HCT116 (cell line): ENCODE measurements at regions not wholly inside any gene's neighbourhood (a gene's known extent, or its start where the extent isn't known, plus 50 kb on each side); places are given as distances from the start of the nearest gene placed in this dataset.

ENCODE experiments used
- ATAC-seq: fragments of 200-7000 bp; cut with Tn5 transposase; 2 replicates; pipeline ENCODE4 v1.9.1; 2020; ENCODE audit warnings: mild to moderate bottlenecking, moderate library complexity
- BruUV-seq: library from RNA; stranded (reverse); fragments of 400-500 nt; replicated peaks from 2 replicates; lab custom pipeline; 2021; lab: Mats Ljungman, UMichigan
- CTCF ChIA-PET: fragments of 300-600 bp; sonication (Branson Sonifier 250); formaldehyde crosslinking; loops from one replicate; lab custom pipeline; 2021; ENCODE audit warnings: antibody characterized with exemption; lab: Charles Lee
- POLR2A ChIA-PET: fragments of 300-600, 350-600 bp; sonication (Branson Sonifier 250); formaldehyde crosslinking; loops from one replicate; lab custom pipeline; 2021; ENCODE audit warnings: antibody characterized with exemption; lab: Charles Lee
- RAD21 ChIA-PET, 2 experiments: fragments of 300-600 bp; sonication (Branson Sonifier 250); formaldehyde crosslinking; loops; one replicate each; lab custom pipeline; 2023; ENCODE audit warnings: low total read pairs in 2 of 2; ENCODE audit not compliant: uncharacterized antibody in 2 of 2, unreplicated experiment in 2 of 2, low non-redundant PET in 1 of 2; lab: Charles Lee
- DNase-seq: peaks from one replicate; pipeline ENCODE4 v3.0.0-alpha.2; 2010; ENCODE audit warnings: low read depth, low spot score
- H2AFZ ChIP-seq: fragments of 200-600 bp; shearing (Covaris generic), sonication (generic); 2 replicates; pipeline ENCODE4 v1.6.1; 2017; ENCODE audit warnings: low read depth, mixed run types, mixed read lengths, antibody characterized with exemption, low read length; ENCODE audit not compliant: poor library complexity, severe bottlenecking
- H3K27ac ChIP-seq: 2 replicates; pipeline ENCODE4 v1.5.1; 2012; ENCODE audit warnings: low read depth, low read length
- H3K27me3 ChIP-seq: fragments of 200-600 bp; sonication (generic); 2 replicates; pipeline ENCODE4 v1.6.1; 2016; ENCODE audit warnings: mixed run types, low read length, mixed read lengths; ENCODE audit not compliant: insufficient read depth
- H3K36me3 ChIP-seq, 2 experiments: fragments of 200-500 bp in 1 of 2; fragments of 200-600 bp in 1 of 2; sonication (Bioruptor generic) in 1 of 2; sonication (generic) in 1 of 2; 2 replicates each; pipeline versions ENCODE4 v1.5.1 to v1.6.1; 2014 to 2016; ENCODE audit warnings: low read length in 2 of 2, inconsistent platforms in 1 of 2, mixed read lengths in 1 of 2, mixed run types in 1 of 2; ENCODE audit not compliant: insufficient read depth in 2 of 2, control insufficient read depth in 1 of 2
- H3K4me1 ChIP-seq, 2 experiments: fragments of 200-600 bp in 1 of 2; sonication (generic) in 1 of 2; 2 replicates each; pipeline versions ENCODE4 v1.5.1 to v1.6.1; 2012 to 2017; ENCODE audit warnings: low read length in 2 of 2, inconsistent platforms in 1 of 2, mild to moderate bottlenecking in 1 of 2, mixed read lengths in 1 of 2, mixed run types in 1 of 2, moderate library complexity in 1 of 2; ENCODE audit not compliant: insufficient read depth in 2 of 2, control insufficient read depth in 1 of 2
- H3K4me2 ChIP-seq: fragments of 200-600 bp; sonication (generic); 2 replicates; pipeline ENCODE4 v1.6.1; 2017; ENCODE audit warnings: mixed run types, low read length, mixed read lengths
- H3K4me3 ChIP-seq, 2 experiments: fragments of 200-600 bp in 1 of 2; sonication (generic) in 1 of 2; replicated peaks in 1 of 2; 2 replicates each; pipeline ENCODE4 v1.5.1; 2011 to 2016; ENCODE audit warnings: low read length in 2 of 2, control low read depth in 1 of 2, low read depth in 1 of 2, mild to moderate bottlenecking in 1 of 2, mixed read lengths in 1 of 2, mixed run types in 1 of 2
- H3K79me2 ChIP-seq: fragments of 200-600 bp; sonication (generic); 2 replicates; pipeline ENCODE4 v1.6.1; 2017; ENCODE audit warnings: mild to moderate bottlenecking, mixed run types, low read length, moderate library complexity, mixed read lengths; ENCODE audit not compliant: insufficient read depth
- H3K9ac ChIP-seq: fragments of 200-600 bp; sonication (generic); 2 replicates; pipeline ENCODE4 v1.6.1; 2016; ENCODE audit warnings: low read length, mixed read lengths
- H3K9me2 ChIP-seq: fragments of 200-600 bp; sonication (generic), shearing (Covaris generic); 2 replicates; pipeline ENCODE4 v1.6.1; 2017; ENCODE audit warnings: mixed run types, mild to moderate bottlenecking, moderate library complexity; ENCODE audit not compliant: insufficient read depth
- H3K9me3 ChIP-seq, 2 experiments: fragments of 200-500 bp in 1 of 2; fragments of 200-600 bp in 1 of 2; sonication (Bioruptor generic) in 1 of 2; sonication (generic) in 1 of 2; 2 replicates each; pipeline ENCODE4 v1.6.1; 2014 to 2017; ENCODE audit warnings: low read length in 2 of 2, mixed read lengths in 2 of 2, inconsistent platforms in 1 of 2, low read depth in 1 of 2, mild to moderate bottlenecking in 1 of 2, mixed run types in 1 of 2, moderate library complexity in 1 of 2; ENCODE audit not compliant: control insufficient read depth in 1 of 2, insufficient read depth in 1 of 2
- H4K20me1 ChIP-seq: fragments of 200-600 bp; sonication (generic), shearing (Covaris generic); 2 replicates; pipeline ENCODE4 v1.6.1; 2017; ENCODE audit warnings: mixed run types, mild to moderate bottlenecking, moderate library complexity; ENCODE audit not compliant: insufficient read depth
- CEBPB ChIP-seq: IDR thresholded peaks from 2 replicates; pipeline ENCODE4 v1.6.1; 2012; ENCODE audit warnings: low read depth
- EGR1 ChIP-seq: IDR thresholded peaks from 2 replicates; pipeline ENCODE4 v1.6.1; 2012; ENCODE audit warnings: low read depth
- ELF1 ChIP-seq: IDR thresholded peaks from 2 replicates; pipeline ENCODE4 v1.6.1; 2012; ENCODE audit warnings: low read depth, borderline replicate concordance
- EZH2phosphoT487 ChIP-seq: fragments of 200-600 bp; IDR thresholded peaks from 2 replicates; pipeline ENCODE4 v1.6.1; 2018; ENCODE audit warnings: antibody characterized with exemption, borderline replicate concordance
- RAD21 ChIP-seq: IDR thresholded peaks from 2 replicates; pipeline ENCODE4 v1.6.1; 2012; ENCODE audit warnings: low read depth, mild to moderate bottlenecking
- REST ChIP-seq: IDR thresholded peaks from 2 replicates; pipeline ENCODE4 v1.6.1; 2012; ENCODE audit warnings: low read depth
- SP1 ChIP-seq: IDR thresholded peaks from 2 replicates; pipeline ENCODE4 v1.6.1; 2012; ENCODE audit warnings: low read depth
- ZFX ChIP-seq: fragments of 450-650 bp; IDR thresholded peaks from 2 replicates; pipeline ENCODE4 v1.6.1; 2017
- intact Hi-C: fragments of 100-400 bp; cut with micrococcal nuclease; formaldehyde crosslinking; loops from 2 replicates; pipeline ENCODE4 v1.10.0; 2022
- TF ChIP-seq, protein P1 (sequence below): IDR thresholded peaks from 2 replicates; pipeline ENCODE4 v1.6.1; 2011; ENCODE audit warnings: mild to moderate bottlenecking, low read length, moderate library complexity; ENCODE audit not compliant: insufficient replicate concordance; ENCODE audit errors: extremely low read depth
- TF ChIP-seq, protein P2 (sequence below), 3 experiments: fragments of 200-600 bp in 1 of 3; sonication (generic) in 1 of 3; IDR thresholded peaks in 2 of 3; conservative IDR thresholded peaks in 1 of 3; 2 replicates each; pipeline ENCODE4 v1.5.1; 2012 to 2017; ENCODE audit warnings: low read depth in 2 of 3, low read length in 2 of 3, antibody characterized with exemption in 1 of 3, borderline replicate concordance in 1 of 3, control low read depth in 1 of 3, mild to moderate bottlenecking in 1 of 3, mixed read lengths in 1 of 3, mixed run types in 1 of 3, moderate library complexity in 1 of 3; ENCODE audit not compliant: insufficient read depth in 1 of 3
- TF ChIP-seq, protein P3 (sequence below): IDR thresholded peaks from 2 replicates; pipeline ENCODE4 v1.6.1; 2012

DNA sequence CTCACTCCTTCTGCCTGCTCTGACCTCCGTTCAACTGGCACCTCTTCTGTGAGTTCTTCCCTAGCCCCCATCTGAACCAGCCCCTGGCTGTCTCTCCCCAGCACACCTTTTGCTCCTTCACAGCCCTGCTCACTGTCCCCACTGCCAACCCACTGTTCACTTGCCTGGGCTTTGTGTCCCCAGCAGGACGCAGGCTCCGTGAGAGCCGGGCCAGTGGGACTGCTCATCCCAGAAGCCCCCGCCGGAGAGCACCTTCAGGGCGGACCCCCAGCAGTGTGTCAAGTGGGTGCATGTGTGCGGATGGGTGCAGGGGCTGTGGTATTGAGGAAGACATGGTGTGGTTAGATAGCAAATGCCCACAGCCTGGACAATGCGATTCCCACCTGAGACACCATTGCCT, 148.4 kb upstream of the RNF32 start:
- CTCF ChIA-PET = no interaction called here

More for the DNA sequence above, 148.4 kb upstream of the RNF32 start:
- BruUV-seq = no TSS peak
- Histone ChIP-seq H4K20me1 (no peaks in the 10 kb centered on the region), H3K9me2 (no peaks in the 10 kb centered on the region), H3K36me3 (no peaks in the 10 kb centered on the region), H3K27me3 (no peaks in the 10 kb centered on the region; the same call in 1 of the 2 replicates), H2AFZ (no peak overlapping the region), H3K4me2 (no peak overlapping the region), H3K9ac (no peak overlapping the region), H3K27ac (no peak overlapping the region), H3K9me3 (no peaks in the 10 kb centered on the region), H3K4me1 (no peaks in the 10 kb centered on the region), H3K79me2 (no peaks in the 10 kb centered on the region), H3K4me3 (no peak overlapping the region)
- ChIA-PET POLR2A (no interaction called here), RAD21 (no interaction called here)
- TF ChIP-seq ZFX (no peak), SP1 (no peak), RAD21 (no peak), EZH2phosphoT487 (no peak), CEBPB (no peak), REST (no peak), EGR1 (no peak), ELF1 (no peak)
- TF ChIP-seq, protein P1, sequence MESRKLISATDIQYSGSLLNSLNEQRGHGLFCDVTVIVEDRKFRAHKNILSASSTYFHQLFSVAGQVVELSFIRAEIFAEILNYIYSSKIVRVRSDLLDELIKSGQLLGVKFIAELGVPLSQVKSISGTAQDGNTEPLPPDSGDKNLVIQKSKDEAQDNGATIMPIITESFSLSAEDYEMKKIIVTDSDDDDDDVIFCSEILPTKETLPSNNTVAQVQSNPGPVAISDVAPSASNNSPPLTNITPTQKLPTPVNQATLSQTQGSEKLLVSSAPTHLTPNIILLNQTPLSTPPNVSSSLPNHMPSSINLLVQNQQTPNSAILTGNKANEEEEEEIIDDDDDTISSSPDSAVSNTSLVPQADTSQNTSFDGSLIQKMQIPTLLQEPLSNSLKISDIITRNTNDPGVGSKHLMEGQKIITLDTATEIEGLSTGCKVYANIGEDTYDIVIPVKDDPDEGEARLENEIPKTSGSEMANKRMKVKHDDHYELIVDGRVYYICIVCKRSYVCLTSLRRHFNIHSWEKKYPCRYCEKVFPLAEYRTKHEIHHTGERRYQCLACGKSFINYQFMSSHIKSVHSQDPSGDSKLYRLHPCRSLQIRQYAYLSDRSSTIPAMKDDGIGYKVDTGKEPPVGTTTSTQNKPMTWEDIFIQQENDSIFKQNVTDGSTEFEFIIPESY = no peak
- TF ChIP-seq, protein P2, sequence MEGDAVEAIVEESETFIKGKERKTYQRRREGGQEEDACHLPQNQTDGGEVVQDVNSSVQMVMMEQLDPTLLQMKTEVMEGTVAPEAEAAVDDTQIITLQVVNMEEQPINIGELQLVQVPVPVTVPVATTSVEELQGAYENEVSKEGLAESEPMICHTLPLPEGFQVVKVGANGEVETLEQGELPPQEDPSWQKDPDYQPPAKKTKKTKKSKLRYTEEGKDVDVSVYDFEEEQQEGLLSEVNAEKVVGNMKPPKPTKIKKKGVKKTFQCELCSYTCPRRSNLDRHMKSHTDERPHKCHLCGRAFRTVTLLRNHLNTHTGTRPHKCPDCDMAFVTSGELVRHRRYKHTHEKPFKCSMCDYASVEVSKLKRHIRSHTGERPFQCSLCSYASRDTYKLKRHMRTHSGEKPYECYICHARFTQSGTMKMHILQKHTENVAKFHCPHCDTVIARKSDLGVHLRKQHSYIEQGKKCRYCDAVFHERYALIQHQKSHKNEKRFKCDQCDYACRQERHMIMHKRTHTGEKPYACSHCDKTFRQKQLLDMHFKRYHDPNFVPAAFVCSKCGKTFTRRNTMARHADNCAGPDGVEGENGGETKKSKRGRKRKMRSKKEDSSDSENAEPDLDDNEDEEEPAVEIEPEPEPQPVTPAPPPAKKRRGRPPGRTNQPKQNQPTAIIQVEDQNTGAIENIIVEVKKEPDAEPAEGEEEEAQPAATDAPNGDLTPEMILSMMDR (IDR thresholded peaks at IDR 0.05 in 2 of 3, conservative IDR thresholded peaks at IDR 0.05 in 1 of 3; ENCODE audit: borderline replicate concordance in 1 of 3, insufficient read depth in 1 of 3, low read depth in 2 of 3, low read length in 2 of 3) = no peak
- TF ChIP-seq, protein P3, sequence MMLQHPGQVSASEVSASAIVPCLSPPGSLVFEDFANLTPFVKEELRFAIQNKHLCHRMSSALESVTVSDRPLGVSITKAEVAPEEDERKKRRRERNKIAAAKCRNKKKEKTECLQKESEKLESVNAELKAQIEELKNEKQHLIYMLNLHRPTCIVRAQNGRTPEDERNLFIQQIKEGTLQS = no peak
- ATAC-seq (no peak), DNase-seq (no peak)
- intact Hi-C loops = no loop called here
